Stimulated activated CD4-positive, alpha-beta T cell treated with anti-CD3 and anti-CD28 coated beads, Interleukin-12 subunit alpha, Interleukin-12 subunit beta, amount 100 ng/mL, for 4 hours (primary cell): ENCODE measurements at regions not wholly inside any gene's neighbourhood (a gene's known extent, or its start where the extent isn't known, plus 50 kb on each side); places are given as distances from the start of the nearest gene placed in this dataset.
"Not testable (repeated sequence)": the region's sequence is repeated elsewhere in the genome, so short reads cannot be mapped to it uniquely, and the experiment has no call there.

Experiments
- DNase-seq: peaks from one replicate; pipeline ENCODE4 v3.0.0-alpha.2; 2020

DNA sequence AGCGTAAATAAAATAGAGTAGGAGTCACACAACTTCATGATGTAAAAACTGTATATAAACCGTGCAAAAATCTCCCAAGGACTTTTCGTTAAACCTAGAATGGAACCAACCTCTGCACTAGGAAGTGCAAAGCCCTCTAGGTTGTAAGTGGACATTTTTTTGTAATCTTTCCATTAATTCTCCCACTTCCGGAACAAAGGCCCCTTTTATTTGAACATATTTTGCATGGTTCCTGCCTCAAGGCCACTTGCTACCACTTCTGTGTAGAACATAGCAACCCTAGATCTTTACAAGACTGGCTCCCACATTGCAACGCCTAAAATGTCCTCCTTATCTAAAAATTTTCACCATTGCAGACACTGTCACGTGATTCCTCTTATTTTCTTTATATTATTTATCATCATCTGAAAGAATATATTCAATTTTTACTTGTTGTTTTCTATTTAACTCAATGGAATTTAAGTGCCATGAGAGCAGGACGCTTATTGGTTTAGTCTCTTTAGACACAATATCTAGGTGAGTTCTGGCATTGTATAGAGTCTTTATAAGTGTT, 249.6 kb upstream of the TMEFF2 start:
- no peak for DNase-seq

DNA sequence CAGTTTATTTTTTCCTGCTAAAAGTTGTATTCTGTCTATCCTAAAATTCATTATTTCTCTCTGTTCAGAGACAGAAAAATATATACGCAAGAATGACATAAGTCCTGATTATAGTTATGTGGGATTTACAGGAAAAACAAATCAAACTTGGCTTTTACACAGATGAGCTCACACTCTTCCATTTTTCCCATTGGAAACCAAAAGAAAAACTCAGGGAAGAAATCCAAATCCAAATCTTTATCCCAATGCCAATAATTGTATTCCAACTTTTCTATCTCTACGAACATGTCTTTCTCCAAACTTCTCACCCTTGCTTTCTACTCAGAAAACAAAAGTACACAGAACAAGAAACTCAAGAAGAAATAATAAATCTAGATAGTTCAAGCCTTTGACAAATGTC, 249.1 kb upstream of the TMEFF2 start:
- DNase-seq: no peak

DNA sequence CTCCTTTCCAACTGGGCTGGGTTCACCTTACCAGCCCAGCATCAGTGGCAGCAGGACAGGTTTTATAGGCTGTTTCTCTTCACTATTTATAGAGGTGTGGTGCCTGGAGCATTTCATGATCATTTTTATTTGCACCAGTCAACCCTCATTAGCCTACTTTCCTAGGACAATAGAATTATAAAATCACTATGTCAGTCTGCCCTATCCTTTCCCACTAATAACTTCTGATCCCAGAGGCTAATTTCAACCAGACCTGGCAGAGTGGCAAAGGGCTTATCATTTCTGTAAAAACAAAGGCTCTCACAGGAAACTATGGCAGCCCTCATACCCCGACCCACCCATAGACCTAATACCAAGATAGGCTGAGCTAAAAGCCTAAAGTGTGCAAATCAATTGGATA, 243.5 kb upstream of the TMEFF2 start:
- DNase-seq: no peak

DNA sequence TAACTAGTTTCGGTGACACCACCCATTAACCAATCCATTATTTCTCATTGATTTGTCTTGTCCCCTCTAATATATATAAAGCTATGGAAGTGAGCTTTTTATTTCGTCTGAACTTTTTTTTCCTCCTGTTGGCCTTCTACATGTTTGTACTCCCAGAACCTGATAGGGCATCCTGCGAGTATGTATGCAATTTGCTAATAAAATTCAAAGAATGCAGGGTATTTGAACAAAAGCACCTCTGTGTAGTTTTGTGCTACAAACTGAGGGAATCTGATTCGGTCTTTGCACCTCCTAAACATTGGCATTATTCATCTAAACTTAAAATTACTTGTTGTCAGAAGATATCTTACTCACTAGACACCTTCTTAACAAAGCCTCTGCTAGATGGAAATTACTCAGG, 242.9 kb upstream of the TMEFF2 start:
- no peak for DNase-seq

DNA sequence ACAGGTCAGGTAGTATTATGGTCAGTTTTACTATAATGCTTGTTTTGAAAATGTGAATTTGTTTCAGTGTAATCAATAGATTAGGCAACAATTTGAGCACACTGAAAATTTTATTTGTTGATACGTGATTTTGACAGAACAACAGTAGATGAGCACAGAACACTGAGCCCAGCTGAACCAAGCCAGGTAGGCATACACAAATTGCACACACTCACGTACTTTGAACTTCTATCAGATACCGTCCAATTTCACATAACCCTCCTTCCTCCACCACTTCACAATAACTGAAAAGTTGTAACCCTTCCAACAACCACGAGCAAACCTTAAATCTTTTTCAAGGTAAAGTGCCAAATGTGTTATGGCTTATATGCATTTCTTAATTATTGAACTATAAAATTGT, 229.5 kb upstream of the TMEFF2 start:
- DNase-seq: no peak

DNA sequence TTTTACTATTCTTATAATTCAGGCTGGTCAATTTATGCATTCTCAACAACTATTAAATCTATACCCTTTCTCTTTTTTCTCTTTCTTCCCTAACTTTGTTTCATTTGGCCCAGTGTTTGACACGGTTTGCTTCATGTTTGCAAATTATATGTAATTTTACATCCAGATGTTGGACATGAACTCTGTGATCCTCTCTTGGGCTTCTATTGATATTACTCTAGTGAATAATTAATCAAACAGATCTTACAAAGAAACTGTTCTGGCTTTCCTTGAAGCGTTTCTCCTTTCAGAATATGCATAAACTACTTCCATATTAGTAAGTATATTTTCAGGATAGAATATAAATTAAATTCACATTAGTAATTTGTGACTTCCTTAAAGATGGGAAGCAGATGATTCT, 225.1 kb upstream of the TMEFF2 start:
- no peak for DNase-seq

DNA sequence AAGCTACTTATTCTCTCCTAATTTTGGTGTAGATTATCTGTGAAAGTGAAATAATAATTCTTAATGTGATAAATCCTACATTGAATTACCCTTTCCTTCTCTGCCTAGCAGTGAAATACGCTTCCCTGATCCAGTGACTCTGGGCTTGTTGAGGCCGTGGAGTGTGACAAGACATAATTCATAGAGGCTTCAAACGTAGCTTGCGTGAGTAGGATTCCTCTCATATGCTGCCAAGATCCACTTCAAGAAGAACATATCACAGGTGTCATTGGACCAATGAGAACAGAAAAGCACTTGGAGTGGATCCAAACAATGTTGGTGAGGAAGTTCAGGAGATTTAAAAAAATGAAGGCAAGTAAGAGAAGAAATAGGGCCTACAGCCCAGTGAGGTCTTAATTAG, 221.3 kb upstream of the TMEFF2 start:
- no peak for DNase-seq

DNA sequence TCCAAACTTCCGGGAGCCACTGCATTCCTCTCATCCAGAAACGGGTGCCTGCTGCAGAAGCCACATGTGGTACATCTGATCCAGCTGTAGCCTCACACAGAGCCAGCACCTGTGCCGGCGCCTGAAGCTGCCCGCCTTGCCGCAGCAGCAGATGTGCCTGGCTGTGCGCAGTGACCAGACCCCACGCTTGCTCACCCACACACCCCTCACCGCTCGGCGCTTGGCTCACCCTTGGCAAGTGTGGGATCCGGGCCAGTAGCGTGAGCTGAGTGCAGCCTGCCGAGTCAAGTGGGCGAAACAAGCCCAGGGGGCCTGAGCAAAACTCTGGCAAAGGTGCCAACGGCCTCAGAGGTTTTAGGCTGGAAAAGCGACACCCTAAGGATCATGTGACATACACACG, 220.1 kb upstream of the TMEFF2 start:
- no peak for DNase-seq

DNA sequence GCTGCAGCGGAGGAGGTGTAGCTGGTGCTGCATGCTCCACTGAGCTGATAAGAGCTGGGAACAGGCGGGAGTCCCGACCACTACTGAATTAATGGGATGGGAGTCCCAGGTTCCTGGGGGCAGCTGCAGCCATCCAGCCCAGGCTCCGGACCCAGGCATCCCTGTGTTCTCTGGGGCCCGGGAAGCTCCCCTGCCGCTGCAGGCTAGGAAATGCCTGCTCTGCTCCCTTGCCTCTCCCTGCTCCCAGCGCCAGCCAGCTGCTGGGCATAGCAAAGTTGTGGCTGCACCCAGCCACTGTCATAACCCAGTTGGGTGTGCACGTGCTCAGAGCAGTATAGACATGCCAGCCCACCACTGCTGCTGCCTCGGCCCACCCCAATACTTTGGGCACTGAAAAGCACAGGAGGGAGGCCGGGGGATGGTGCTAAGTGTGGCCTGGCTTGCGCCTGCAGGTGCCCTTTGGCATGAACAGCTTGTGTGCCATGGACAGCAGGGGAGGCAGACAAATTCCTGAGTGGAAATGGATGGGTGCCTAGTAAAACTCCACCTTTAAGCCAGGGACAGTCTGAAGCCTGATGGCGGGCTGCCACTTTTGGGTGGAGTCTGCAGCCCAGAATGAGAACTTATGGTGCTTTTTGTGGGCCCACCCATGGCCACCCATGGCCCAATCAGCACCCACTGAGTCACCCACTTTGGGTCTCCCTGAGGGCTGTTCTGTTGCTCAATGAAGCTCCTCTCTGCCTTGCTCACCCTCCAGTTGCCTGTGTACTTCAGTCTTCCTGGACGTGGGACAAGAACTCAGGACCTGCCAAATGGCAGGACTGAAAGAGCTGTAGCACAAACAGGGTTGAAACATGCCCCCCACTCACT, 219.3 kb upstream of the TMEFF2 start:
- no peak for DNase-seq

DNA sequence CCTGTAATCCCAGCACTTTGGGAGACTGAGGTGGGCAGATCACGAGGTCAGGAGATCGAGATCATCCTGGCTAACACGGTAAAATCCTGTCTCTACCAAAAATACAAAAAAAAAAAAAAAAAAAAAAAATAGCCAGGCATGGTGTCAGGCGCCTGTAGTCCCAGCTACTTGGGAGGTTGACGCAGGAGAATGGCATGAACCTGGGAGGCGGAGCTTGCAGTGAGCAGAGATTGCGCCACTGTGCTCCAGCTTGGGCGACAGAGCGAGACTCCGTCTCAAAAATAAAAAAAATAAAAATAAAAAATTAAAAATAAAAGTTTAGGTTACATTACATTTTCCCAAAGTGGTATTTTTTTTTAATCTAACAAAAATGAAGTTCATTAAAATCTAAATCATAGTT, 218.1 kb upstream of the TMEFF2 start:
- not testable (repeated sequence) for DNase-seq

DNA sequence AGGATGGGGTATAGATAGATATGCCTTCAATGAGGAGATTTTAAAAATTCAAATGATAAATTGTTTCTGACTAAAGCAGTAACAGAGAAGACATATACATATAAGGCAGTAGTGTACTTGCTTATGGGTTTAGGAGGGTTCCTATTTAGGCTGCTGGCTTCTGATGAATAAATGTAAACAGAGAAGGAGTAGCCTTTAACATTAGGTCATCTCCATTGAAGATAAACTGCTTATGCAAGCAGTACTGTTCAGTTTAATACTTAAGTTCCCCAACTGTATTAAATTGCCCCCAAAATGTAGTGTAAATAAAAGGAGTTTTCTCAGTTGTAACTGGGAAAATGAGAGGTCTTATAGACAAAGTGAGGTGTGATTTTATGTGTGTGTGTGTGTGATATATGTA, 217.7 kb upstream of the TMEFF2 start:
- no peak for DNase-seq

DNA sequence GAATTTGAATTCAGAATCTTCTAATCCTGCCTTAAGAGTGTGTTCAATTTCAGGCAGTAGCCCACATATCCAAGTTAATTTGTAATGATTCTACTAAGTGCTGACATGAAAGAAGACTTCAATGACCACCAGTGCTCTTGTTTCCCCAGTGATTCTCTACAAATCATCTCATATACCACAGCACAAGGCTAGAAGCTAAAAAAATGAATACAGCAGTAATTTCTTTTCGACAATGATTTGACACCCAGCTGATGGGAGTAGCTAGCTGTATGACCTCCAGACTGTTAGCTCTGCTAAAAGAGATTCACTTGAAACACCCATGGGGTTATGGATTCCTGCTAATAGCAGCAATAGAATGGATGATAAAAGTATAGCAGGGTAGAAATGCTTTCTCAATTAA, 217.0 kb upstream of the TMEFF2 start:
- DNase-seq: no peak

DNA sequence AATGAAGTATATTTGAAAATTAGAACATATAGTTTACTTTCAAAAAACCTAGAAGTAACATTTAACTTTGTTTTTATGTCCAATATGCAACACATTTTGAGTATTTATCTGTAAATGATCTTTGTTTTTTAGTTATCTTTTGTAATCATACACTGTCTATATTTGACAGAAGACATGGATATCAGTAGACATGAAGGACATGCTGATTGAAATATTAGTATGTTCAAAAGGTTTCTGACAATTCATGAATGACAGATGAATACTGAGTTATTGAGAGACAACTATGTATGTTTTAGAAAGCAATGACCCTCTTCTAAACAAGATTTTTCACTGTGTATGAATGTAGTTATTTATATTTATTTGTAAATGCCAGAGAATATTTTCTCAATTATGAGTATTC, 215.6 kb upstream of the TMEFF2 start:
- no peak for DNase-seq

DNA sequence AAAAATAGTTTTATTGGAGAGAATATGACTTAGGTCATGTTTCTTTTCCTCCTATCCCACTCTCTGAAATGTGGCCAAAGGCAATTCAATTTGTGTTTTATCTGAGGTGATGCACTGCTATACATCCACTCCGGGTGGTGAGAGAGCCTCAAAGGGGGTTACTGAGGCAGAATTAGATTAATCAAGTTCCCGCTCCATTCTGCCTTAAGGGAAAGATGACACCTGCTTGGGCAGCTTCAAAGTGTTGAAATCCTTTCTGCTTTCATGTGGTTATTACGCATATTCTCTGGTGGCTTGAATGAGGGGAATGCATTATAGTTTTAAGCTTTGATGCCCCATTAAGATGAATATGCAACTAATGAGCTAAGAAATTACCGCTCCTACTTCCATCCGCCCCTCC, 213.0 kb upstream of the TMEFF2 start:
- no peak for DNase-seq

DNA sequence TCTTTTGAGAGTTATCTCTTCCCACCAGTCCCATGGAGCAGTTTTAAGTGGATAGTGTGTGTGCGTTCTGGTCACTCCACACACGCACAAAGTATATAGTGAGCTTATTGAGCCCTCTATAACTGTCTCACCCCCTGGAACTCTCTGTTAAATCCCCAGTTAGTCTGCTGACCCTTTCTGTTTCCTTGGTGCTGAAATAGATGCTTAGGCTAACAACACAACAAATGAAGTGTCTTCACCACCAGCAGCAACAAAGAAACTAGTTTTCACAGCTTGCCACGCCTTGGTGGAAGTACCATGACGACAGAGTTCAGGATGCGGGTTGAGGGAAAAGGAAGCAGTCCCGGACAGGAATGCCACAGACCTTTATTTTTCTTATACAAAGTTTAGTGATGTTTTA, 203.5 kb upstream of the TMEFF2 start:
- DNase-seq: no peak

DNA sequence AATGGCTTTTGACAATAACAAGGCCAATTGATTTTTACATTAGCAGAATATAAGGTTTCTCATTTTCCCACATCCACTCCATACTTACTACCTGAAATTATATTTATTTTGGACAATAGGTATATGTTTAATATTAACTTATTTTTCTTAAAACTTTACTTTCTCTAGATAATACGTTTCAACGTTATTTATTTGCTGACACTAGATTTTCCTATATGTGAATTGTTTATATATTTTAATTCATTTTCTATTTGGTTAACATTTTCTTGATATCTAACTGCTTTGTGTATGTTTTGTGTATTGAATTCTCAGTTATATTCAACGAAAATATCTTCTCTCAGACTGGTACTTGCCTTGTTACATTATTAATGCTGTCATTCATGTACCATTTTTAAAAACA, 199.9 kb upstream of the TMEFF2 start:
- DNase-seq: no peak

DNA sequence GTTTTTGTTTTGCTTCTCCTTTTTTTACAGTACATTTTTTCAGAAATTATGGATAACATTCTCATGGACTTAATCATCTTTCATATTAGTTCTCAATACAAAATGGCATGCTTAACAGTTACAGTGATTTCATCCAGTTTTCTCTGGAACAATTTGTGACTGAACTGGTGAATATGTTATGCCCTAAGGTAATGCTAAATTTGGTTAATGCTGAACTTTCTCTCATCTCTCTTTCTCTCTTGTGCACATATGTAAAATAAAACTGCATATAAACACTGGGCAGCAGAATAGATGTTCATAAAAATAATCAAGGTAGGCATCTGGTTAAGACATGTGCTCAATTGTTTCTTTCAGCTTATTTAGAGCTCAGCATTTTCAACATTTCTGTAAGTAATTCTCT, 196.3 kb upstream of the TMEFF2 start:
- DNase-seq: no peak

DNA sequence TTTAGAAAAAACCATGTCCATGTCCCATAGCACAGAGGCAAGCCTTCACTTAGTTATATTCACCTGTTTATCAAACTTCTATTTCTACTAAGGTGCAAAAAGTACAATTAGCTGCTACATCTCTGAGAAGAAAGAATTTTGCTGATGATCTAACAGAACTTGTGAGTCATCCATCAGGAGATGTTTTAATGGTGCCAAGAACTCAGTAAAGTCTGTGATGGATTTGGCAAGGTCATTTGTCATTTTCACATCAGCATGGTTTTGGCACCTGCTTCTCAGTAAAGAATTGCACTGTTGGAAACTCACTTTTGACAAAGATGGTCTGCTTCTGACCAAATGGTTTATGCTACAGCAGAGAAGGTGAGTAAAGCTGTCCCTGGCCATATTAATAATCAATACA, 195.7 kb upstream of the TMEFF2 start:
- no peak for DNase-seq

DNA sequence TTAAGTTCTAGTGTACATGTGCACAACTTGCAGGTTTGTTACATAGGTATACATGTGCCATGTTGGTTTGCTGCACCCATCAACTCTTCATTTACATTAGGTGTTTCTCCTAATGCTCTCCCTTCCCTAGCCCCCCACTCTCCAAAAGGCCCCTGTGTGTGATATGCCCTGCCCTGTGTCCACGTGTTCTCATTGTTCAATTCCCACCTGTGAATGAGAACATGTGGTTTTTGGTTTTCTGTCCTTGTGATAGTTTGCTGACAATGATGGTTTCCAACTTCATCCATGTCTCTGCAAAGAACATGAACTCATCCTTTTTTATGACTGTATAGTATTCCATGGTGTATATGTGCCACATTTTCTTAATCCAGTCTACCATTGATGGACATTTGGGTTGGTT, 189.5 kb upstream of the TMEFF2 start:
- not testable (repeated sequence) for DNase-seq

DNA sequence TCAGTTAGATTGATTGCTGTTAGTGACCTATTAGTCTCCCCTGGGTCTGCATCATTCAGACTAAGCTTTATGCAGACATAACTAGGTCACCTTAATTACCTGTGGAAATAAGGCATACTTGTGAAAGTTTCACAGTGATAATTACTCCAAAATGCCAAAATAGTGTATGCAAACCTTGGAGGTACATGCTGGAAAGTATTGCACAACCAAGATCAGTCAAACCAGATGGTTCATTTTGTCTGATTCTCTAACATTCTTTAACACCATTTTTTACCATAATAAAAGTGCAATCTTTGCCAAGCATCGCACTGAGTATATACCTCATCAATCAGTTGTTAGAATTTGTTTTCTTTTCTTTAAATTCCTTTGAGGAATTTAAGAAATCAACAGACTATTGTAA, 186.3 kb upstream of the TMEFF2 start:
- DNase-seq: no peak

DNA sequence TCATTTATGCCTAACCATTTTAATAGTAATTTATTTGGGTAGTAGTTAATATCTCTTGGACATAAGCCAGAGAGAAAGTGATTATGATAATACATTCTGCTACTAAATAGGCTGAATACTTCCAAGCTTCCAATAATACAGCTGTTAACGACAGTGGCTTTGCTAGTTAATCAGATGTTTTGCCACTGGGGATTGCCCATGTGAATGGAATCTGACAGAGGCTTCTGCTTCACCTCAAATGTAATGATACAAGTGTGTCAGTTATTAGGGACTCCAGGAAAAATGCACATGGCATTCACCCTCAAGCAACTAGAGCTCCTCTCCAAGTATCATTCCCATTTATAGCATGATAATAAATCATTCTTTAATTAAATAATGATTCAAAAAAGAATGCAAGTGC, 185.0 kb upstream of the TMEFF2 start:
- no peak for DNase-seq

DNA sequence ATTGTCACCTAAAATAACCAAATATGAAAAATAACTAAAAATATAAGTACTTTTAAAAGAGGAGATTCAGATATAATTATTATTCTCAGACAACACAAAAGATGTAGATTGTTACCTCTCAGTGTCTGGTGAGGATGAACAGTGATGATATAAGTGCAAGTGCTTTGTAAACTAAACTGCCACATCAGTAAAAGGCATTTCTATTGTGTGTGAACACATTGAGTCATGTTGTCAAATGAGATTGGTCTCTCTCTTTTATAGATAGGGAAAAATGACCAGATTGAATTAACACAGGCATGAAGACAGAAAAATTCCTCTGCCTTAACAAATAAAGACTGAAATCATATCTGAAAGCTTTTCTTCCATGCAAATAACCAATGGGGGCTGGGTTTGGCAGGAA, 182.4 kb upstream of the TMEFF2 start:
- DNase-seq: no peak

DNA sequence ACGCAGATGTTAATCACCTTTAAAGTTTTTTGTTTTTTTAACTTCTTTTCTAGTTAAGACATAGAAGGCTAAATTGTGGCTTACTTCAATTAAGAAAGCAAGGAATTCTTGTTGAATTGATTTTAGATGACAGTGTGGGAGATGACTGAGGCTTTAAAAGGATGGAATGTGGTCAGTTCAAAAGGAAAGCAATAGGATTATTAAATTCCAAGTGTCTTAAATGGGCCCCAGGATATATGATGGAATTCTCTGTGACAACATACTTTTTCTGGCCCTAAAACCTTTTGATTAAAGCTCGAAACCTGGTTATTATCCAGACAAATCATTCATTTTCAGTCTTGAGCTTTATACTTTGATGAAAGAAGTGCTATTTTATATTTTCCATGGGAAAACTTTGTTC, 179.0 kb upstream of the TMEFF2 start:
- no peak for DNase-seq

DNA sequence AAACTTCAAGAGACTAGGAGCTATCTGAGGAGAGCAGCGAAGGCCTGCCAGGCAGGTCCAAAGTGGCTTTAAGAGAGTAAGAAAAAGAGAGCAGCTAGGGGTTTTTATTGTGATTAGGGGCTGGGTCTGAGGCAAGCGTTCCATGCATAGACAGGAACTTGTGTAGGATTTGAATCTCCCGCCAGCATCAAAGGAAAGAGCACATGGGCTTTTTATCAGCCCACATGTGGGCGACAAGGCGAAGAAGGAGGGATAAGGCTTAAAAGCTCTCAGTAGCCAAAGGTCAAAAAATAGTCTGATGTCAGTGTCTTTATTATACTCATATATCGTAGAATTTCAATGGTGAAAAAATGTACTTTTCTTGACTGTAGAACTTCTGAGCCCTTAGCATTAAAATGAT, 178.5 kb upstream of the TMEFF2 start:
- DNase-seq: no peak

DNA sequence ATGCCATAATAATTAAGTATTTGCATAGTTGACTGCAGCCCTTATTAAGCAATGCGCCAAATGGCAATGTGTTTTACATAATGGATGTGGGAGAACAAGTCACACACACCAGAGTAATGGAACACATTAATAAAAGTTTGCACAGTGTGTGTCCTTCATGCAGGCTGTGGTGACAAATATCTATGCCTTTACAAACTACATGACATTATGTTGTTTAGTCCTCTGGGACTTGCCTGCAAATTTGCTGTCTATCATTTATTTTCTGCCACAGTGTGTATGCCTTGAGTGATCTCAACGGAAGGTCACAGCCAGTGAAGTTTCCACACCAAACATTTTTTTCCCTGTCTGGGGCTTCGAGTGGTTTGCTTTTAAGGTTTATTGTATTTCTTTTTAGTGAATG, 175.2 kb upstream of the TMEFF2 start:
- no peak for DNase-seq
